Keratinocyte (primary cell): ENCODE measurements at regions not wholly inside any gene's neighbourhood (a gene's known extent, or its start where the extent isn't known, plus 50 kb on each side); places are given as distances from the start of the nearest gene placed in this dataset.

Experiments used
- DNase-seq: peaks from one replicate; pipeline ENCODE4 v3.0.0-alpha.2; 2011; ENCODE audit warnings: low read depth, missing footprints, low spot score
- FAIRE-seq: peaks from 2 replicates; lab custom pipeline; 2011; peaks lifted over from hg19 to GRCh38; lab: Jason Lieb, UNC
- H2AFZ ChIP-seq: 2 replicates; pipeline ENCODE4 v1.6.0; 2012; ENCODE audit warnings: low read length, control low read depth, inconsistent platforms; ENCODE audit not compliant: control insufficient read depth
- H3K27ac ChIP-seq: 2 replicates; pipeline ENCODE4 v1.5.1; 2011; ENCODE audit warnings: low read length; ENCODE audit not compliant: control insufficient read depth, insufficient read depth
- H3K27me3 ChIP-seq: 3 replicates; pipeline ENCODE4 v1.6.0; 2011; ENCODE audit warnings: low read length; ENCODE audit not compliant: control insufficient read depth, insufficient read depth; ENCODE audit errors: extremely low read depth
- H3K36me3 ChIP-seq, 2 experiments: 2 replicates in 1 of 2; 3 replicates in 1 of 2; pipeline ENCODE4 v1.5.1; 2011; ENCODE audit warnings: low read length in 2 of 2, mild to moderate bottlenecking in 1 of 2; ENCODE audit not compliant: control insufficient read depth in 2 of 2, insufficient read depth in 2 of 2; ENCODE audit errors: extremely low read depth in 1 of 2
- H3K4me1 ChIP-seq: 3 replicates; pipeline ENCODE4 v1.5.1; 2011; ENCODE audit warnings: low read length; ENCODE audit not compliant: control insufficient read depth, insufficient read depth; ENCODE audit errors: extremely low read depth
- H3K4me2 ChIP-seq: 3 replicates; pipeline ENCODE4 v1.6.0; 2011; ENCODE audit warnings: low read depth, low read length; ENCODE audit not compliant: control insufficient read depth, insufficient read depth; ENCODE audit errors: extremely low read depth
- H3K4me3 ChIP-seq, 3 experiments: fragments of 200-600 bp in 1 of 3; sonication (generic) in 1 of 3; 2 replicates in 2 of 3; 3 replicates in 1 of 3; pipeline ENCODE4 v1.5.1; 2011 to 2016; ENCODE audit warnings: low read length in 3 of 3, mild to moderate bottlenecking in 3 of 3, control low read depth in 2 of 3, inconsistent platforms in 1 of 3, low read depth in 1 of 3, mixed read lengths in 1 of 3, mixed run types in 1 of 3, moderate library complexity in 1 of 3; ENCODE audit not compliant: control insufficient read depth in 2 of 3, insufficient read depth in 2 of 3; ENCODE audit errors: extremely low read depth in 1 of 3
- H3K79me2 ChIP-seq: 2 replicates; pipeline ENCODE4 v1.6.0; 2012; ENCODE audit warnings: low read length; ENCODE audit not compliant: control insufficient read depth, insufficient read depth
- H3K9ac ChIP-seq: 3 replicates; pipeline ENCODE4 v1.6.0; 2011; ENCODE audit warnings: low read length; ENCODE audit not compliant: control insufficient read depth, insufficient read depth; ENCODE audit errors: extremely low read depth
- H3K9me1 ChIP-seq: 3 replicates; pipeline ENCODE4 v1.6.0; 2011; ENCODE audit warnings: low read length; ENCODE audit not compliant: control insufficient read depth, insufficient read depth; ENCODE audit errors: extremely low read depth
- H3K9me3 ChIP-seq: 2 replicates; pipeline ENCODE4 v1.5.1; 2012; ENCODE audit warnings: low read depth, low read length; ENCODE audit not compliant: control insufficient read depth
- H4K20me1 ChIP-seq: 3 replicates; pipeline ENCODE4 v1.6.0; 2011; ENCODE audit warnings: low read length; ENCODE audit not compliant: control insufficient read depth, insufficient read depth; ENCODE audit errors: extremely low read depth
- EZH2 ChIP-seq: IDR thresholded peaks from one replicate; pipeline ENCODE4 v1.6.1; 2012; ENCODE audit warnings: inconsistent platforms, mild to moderate bottlenecking, low read length, moderate library complexity
- dilution Hi-C: fragments of 300-500 bp; cut with MboI; formaldehyde crosslinking; loops from one replicate; pipeline ENCODE4 v1.7.0; 2020; ENCODE audit warnings: low sequenced_read_pairs; ENCODE audit not compliant: extremely low pct_ligation_motif_present
- TF ChIP-seq, protein P1 (sequence below), 3 experiments: IDR thresholded peaks in 1 of 3; conservative IDR thresholded peaks in 1 of 3; optimal IDR thresholded peaks in 1 of 3; 2 replicates in 2 of 3; 3 replicates in 1 of 3; pipeline versions ENCODE3 to v1.5.1; 2011; ENCODE audit warnings: low read length in 3 of 3, mild to moderate bottlenecking in 3 of 3, moderate library complexity in 2 of 3, control low read depth in 1 of 3, inconsistent platforms in 1 of 3; ENCODE audit not compliant: insufficient read depth in 2 of 3; ENCODE audit errors: extremely low read depth in 1 of 3

GRCh38 chr6:105844275-105844883, 241.8 kb upstream of the PRDM1 start:
- TF ChIP-seq, protein P1, sequence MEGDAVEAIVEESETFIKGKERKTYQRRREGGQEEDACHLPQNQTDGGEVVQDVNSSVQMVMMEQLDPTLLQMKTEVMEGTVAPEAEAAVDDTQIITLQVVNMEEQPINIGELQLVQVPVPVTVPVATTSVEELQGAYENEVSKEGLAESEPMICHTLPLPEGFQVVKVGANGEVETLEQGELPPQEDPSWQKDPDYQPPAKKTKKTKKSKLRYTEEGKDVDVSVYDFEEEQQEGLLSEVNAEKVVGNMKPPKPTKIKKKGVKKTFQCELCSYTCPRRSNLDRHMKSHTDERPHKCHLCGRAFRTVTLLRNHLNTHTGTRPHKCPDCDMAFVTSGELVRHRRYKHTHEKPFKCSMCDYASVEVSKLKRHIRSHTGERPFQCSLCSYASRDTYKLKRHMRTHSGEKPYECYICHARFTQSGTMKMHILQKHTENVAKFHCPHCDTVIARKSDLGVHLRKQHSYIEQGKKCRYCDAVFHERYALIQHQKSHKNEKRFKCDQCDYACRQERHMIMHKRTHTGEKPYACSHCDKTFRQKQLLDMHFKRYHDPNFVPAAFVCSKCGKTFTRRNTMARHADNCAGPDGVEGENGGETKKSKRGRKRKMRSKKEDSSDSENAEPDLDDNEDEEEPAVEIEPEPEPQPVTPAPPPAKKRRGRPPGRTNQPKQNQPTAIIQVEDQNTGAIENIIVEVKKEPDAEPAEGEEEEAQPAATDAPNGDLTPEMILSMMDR (optimal IDR thresholded peaks at IDR 0.05 in 1 of 3, IDR thresholded peaks at IDR 0.05 in 1 of 3, conservative IDR thresholded peaks at IDR 0.05 in 1 of 3; ENCODE audit: extremely low read depth in 1 of 3, insufficient read depth in 2 of 3, low read length in 3 of 3), result no peak
- no peak for TF ChIP-seq EZH2
- no peak overlapping the region for H2AFZ ChIP-seq
- no peaks in the 10 kb centered on the region for H3K36me3 ChIP-seq
- no peaks in the 10 kb centered on the region for H3K4me1 ChIP-seq
- dilution Hi-C loops, result no loop called here
- no peaks in the 10 kb centered on the region for H3K9me3 ChIP-seq
- no peaks in the 10 kb centered on the region for H3K27me3 ChIP-seq
- H3K9me1 ChIP-seq, result no peaks in the 10 kb centered on the region
- H4K20me1 ChIP-seq, result no peaks in the 10 kb centered on the region
- DNase-seq (no peak), FAIRE-seq (no peak)
- H3K4me2 ChIP-seq, result no peak overlapping the region
- no peak overlapping the region for H3K4me3 ChIP-seq
- no peaks in the 10 kb centered on the region for H3K79me2 ChIP-seq
- H3K9ac ChIP-seq, result no peak overlapping the region
- H3K27ac ChIP-seq, result no peak overlapping the region

- Histone ChIP-seq H3K9me3 (no peaks in the 10 kb centered on the region), H3K27me3 (no peaks in the 10 kb centered on the region), H3K9ac (no peak overlapping the region), H2AFZ (no peak overlapping the region), H3K27ac (no peak overlapping the region), H3K9me1 (no peaks in the 10 kb centered on the region), H3K36me3 (no peaks in the 10 kb centered on the region), H4K20me1 (no peaks in the 10 kb centered on the region), H3K4me3 (no peak overlapping the region), H3K79me2 (no peaks in the 10 kb centered on the region), H3K4me2 (no peak overlapping the region), H3K4me1 (peaks cover 10% of the 10 kb centered on the region)
- dilution Hi-C loops, result no loop called here
- FAIRE-seq, result no peak
- DNase-seq, result no peak
- TF ChIP-seq, protein P1 (optimal IDR thresholded peaks at IDR 0.05 in 1 of 3, IDR thresholded peaks at IDR 0.05 in 1 of 3, conservative IDR thresholded peaks at IDR 0.05 in 1 of 3; ENCODE audit: extremely low read depth in 1 of 3, insufficient read depth in 2 of 3, low read length in 3 of 3), result no peak
- no peak for TF ChIP-seq EZH2
These were observed 246.9 kb upstream of the PRDM1 start for GRCh38 chr6:105839266-105839665.
